Pancreas (tissue), 10 donors: ENCODE measurements at regions not wholly inside any gene's neighbourhood (a gene's known extent, or its start where the extent isn't known, plus 50 kb on each side); places are given as distances from the start of the nearest gene placed in this dataset.

Source experiments
- ATAC-seq, 4 donors: fragments of 200-7000 bp; cut with Tn5 transposase; one replicate each; pipeline versions ENCODE4 v1.8.0 to v1.9.1; 2020; ENCODE audit warnings: mild to moderate bottlenecking in 4 of 4, moderate library complexity in 4 of 4
- DNase-seq, 6 donors: peaks; one replicate each; pipeline ENCODE4 v3.0.0-alpha.2; 2020
- FAIRE-seq: peaks from 2 replicates; lab custom pipeline; 2012; peaks lifted over from hg19 to GRCh38; lab: Jason Lieb, UNC
- H3K27ac ChIP-seq, 4 donors: fragments of 200-600 bp; sonication (generic); 1 replicate in 3 of 4; 2 replicates in 1 of 4; pipeline versions ENCODE4 v1.5.0 to v1.8.0; 2020
- H3K27me3 ChIP-seq, 4 donors: fragments of 200-600 bp; one replicate each; pipeline ENCODE4 v1.8.0; 2021
- H3K36me3 ChIP-seq, 3 donors: fragments of 200-600 bp; sonication (generic) in 1 of 3; one replicate each; pipeline versions ENCODE4 v1.5.0 to v1.8.0; 2020 to 2021
- H3K4me1 ChIP-seq, 3 donors: fragments of 200-600 bp; one replicate each; pipeline ENCODE4 v1.8.0; 2021
- H3K4me3 ChIP-seq, 4 donors: fragments of 200-600 bp; sonication (generic) in 2 of 4; one replicate each; pipeline versions ENCODE4 v1.5.0 to v1.8.0; 2020 to 2021
- H3K9me3 ChIP-seq, 4 donors: fragments of 200-600 bp; one replicate each; pipeline ENCODE4 v1.8.0; 2021
- WGBS, 2 donors: extraction: QIAGEN DNeasy Blood & Tissue Kit; methylation state at CpG; one replicate each; pipeline ENCODE4 v1.1.7; 2013; 5-methylcytosine and 5-hydroxymethylcytosine counted together
- intact Hi-C, 3 donors: fragments of 100-400 bp; cut with DNase I; formaldehyde crosslinking; loops; one replicate each; pipeline versions ENCODE4 v1.11.1 to v1.14.2; 2022
- TF ChIP-seq, protein P1 (sequence below), 4 donors: fragments of 200-600 bp; sonication (generic) in 3 of 4; IDR thresholded peaks; one replicate each; pipeline versions ENCODE4 v1.5.0 to v1.8.0; 2021; ENCODE audit warnings: antibody characterized with exemption in 4 of 4
- donor health status: healthy with polysubstance abuse.
- donor health status: DM: no; HTN: no; CAD: no; lungs with moderate emphysema.
- donor health status: DM: no; HTN: no; CAD: no.
- donor health status: control.
- donor health status: control.
- donor health status: Bipolar disorder and iron deficiency.
- donor health status: DM: yes; HTN: yes; CAD: no.
- donor health status: DM: no; HTN: no; CAD: no.
- donor health status: DM: no; HTN: no; CAD: no.
- donor health status: DM: yes; HTN: yes; CAD: no.

DNA sequence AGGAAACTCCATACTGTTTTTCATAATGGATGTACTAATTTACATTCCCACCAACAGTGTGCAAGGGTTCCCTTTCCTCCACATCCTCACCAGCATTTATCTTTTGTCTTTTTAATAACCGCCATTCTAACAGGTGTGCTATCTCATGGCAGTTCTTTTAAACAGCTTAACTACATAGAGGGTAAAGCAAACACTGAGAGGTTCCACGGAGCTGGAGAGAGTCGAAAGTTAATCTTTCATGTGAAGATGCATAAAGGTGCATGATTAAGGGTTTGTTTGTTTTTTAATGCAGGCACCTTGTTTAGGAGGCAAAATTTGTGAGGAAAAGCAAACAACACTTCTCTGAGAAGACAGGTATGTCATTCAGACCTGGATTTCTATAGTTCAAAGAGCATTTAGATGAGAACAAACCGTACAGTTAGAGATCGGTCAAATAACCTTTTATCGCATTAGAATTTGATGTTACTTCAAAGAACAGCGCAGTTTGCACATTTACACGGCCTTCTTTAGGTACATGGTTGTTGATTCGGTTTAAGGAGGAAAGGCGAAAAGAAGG lies 193.9 kb downstream of the RBM26 start:
- no peak for FAIRE-seq
- no peak overlapping the region for H3K4me3 ChIP-seq
- intact Hi-C loops, result no loop called here

DNA sequence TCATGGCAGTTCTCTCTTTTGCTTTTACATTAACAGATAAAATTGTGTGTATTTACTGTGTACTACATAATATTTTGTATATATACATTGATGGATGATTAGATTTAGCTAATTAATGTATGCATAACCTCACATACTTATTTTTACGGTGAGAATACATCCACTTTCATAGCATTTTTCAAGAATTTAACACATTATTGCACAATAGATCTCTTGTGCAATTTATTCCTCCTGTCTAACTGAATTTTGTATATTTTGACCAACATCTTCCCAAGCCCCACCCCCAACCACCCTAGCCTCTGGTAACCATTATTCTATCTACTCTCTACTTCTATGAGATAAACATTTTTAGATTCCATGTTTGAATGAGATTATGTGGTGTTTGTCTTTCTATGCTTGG lies 194.7 kb downstream of the RBM26 start:
- H3K27ac ChIP-seq, result no peak overlapping the region
- DNase-seq (no peak), FAIRE-seq (no peak), ATAC-seq (no peak)
- 70 to 90% methylated on average over 1 of the region's 1 CpG for WGBS, 2 donors
- no peaks in the 10 kb centered on the region for H3K9me3 ChIP-seq
- H3K4me1 ChIP-seq, result no peaks in the 10 kb centered on the region
- H3K36me3 ChIP-seq, result no peaks in the 10 kb centered on the region
- intact Hi-C loops, result no loop called here
- no peaks in the 10 kb centered on the region for H3K27me3 ChIP-seq
- TF ChIP-seq, protein P1, sequence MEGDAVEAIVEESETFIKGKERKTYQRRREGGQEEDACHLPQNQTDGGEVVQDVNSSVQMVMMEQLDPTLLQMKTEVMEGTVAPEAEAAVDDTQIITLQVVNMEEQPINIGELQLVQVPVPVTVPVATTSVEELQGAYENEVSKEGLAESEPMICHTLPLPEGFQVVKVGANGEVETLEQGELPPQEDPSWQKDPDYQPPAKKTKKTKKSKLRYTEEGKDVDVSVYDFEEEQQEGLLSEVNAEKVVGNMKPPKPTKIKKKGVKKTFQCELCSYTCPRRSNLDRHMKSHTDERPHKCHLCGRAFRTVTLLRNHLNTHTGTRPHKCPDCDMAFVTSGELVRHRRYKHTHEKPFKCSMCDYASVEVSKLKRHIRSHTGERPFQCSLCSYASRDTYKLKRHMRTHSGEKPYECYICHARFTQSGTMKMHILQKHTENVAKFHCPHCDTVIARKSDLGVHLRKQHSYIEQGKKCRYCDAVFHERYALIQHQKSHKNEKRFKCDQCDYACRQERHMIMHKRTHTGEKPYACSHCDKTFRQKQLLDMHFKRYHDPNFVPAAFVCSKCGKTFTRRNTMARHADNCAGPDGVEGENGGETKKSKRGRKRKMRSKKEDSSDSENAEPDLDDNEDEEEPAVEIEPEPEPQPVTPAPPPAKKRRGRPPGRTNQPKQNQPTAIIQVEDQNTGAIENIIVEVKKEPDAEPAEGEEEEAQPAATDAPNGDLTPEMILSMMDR (IDR thresholded peaks at IDR 0.05), result no peak
- H3K4me3 ChIP-seq, result no peak overlapping the region

More for the DNA sequence above, 193.9 kb downstream of the RBM26 start:
- Histone ChIP-seq H3K36me3 (no peaks in the 10 kb centered on the region), H3K4me1 (no peaks in the 10 kb centered on the region), H3K27me3 (no peaks in the 10 kb centered on the region), H3K27ac (no peak overlapping the region), H3K9me3 (no peaks in the 10 kb centered on the region)
- WGBS, 2 donors, result 30 to 31% methylated on average over 10 of the region's 10 CpGs
- DNase-seq (no peak), ATAC-seq (no peak)
- TF ChIP-seq, protein P1 (IDR thresholded peaks at IDR 0.05), result no peak

DNA sequence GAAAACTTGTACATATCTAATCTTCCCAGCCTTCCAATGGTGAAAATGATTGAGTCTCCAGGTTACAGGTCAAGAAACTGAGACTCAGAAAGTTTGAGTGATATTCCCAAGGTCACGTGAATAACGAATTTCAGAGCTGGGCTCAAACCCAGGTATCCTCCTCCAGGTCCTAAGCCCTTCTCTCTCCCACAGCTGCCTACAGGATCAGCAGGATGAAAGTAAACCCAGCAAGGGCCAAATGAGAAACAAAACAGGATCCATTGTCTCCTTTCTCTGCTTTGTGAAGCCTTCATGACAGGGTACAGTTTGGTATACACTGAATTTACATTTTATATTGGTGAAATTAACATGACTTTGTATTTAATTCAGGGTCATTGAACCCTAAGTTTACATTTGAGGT lies 208.1 kb downstream of the RBM26 start:
- Histone ChIP-seq H3K27me3 (no peaks in the 10 kb centered on the region), H3K4me1 (no peaks in the 10 kb centered on the region), H3K36me3 (no peaks in the 10 kb centered on the region), H3K4me3 (no peak overlapping the region), H3K27ac (no peak overlapping the region), H3K9me3 (no peaks in the 10 kb centered on the region)
- ATAC-seq, result no peak
- TF ChIP-seq, protein P1 (IDR thresholded peaks at IDR 0.05), result no peak
- 33 to 36% methylated on average over 2 of the region's 2 CpGs for WGBS, 2 donors
- no peak for FAIRE-seq
- intact Hi-C loops, result no loop called here
- DNase-seq, result no peak

DNA sequence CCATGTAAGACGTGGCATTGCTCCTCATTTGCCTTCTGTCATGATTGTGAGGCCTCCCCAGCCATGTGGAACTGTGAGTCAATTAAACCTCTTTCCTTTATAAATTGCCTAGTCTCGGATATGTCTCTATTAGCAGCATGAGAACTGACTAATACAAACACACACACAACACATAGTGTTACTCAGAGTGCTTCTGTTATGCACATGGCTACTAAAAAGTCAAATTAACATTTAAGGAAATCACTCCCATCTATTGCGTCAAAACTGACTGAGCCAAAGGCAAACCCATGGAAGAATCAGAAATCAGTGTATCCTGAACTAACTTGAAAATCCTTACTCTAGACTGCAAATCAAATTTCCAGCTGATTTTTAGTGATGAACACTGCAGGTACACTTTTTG lies 209.2 kb downstream of the RBM26 start:
- FAIRE-seq (no peak), DNase-seq (no peak), ATAC-seq (no peak)
- 62 to 71% methylated on average over 3 of the region's 3 CpGs for WGBS, 2 donors
- Histone ChIP-seq H3K4me3 (no peak overlapping the region), H3K9me3 (no peaks in the 10 kb centered on the region), H3K4me1 (no peaks in the 10 kb centered on the region), H3K27me3 (no peaks in the 10 kb centered on the region), H3K36me3 (no peaks in the 10 kb centered on the region), H3K27ac (no peak overlapping the region)
- TF ChIP-seq, protein P1 (IDR thresholded peaks at IDR 0.05), result no peak
- intact Hi-C loops, result no loop called here

DNA sequence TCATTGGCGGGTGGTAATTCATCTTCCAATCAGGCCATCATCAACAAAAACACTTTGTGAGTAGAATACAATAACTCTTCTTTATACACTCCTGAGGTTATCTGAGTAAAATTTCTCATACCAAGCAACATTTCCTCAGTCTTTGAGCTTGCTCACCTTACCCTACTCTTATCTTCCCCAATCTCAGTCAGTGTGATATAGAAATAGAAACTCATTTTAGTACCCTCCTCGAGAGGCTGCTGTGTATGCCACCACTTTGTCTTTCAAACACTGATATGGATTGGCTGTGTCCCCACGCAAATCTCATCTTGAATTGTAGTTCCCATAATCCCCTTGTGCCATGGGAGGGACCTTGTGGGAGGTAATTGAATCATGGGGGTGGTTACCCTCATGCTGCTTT lies 209.7 kb downstream of the RBM26 start:
- H3K9me3 ChIP-seq, result no peaks in the 10 kb centered on the region
- TF ChIP-seq, protein P1 (IDR thresholded peaks at IDR 0.05), result no peak
- no peak for FAIRE-seq
- 59 to 74% methylated on average over 3 of the region's 3 CpGs for WGBS, 2 donors
- intact Hi-C loops, result no loop called here
- no peak for DNase-seq
- H3K4me3 ChIP-seq, result no peak overlapping the region
- no peaks in the 10 kb centered on the region for H3K27me3 ChIP-seq
- H3K27ac ChIP-seq, result no peak overlapping the region
- ATAC-seq, result no peak
- no peaks in the 10 kb centered on the region for H3K4me1 ChIP-seq
- H3K36me3 ChIP-seq, result no peaks in the 10 kb centered on the region
